HG02678 (cell line): ENCODE measurements at regions not wholly inside any gene's neighbourhood (a gene's known extent, or its start where the extent isn't known, plus 50 kb on each side); places are given as distances from the start of the nearest gene placed in this dataset.
"Not testable (repeated sequence)": the region's sequence is repeated elsewhere in the genome, so short reads cannot be mapped to it uniquely, and the experiment has no call there.

ENCODE experiments used
- ATAC-seq: cut with Tn5 transposase; IDR thresholded peaks from one replicate; pipeline ENCODE4 v1.9.1; 2021; ENCODE audit warnings: mild to moderate bottlenecking, moderate library complexity; ENCODE audit not compliant: unreplicated experiment

DNA sequence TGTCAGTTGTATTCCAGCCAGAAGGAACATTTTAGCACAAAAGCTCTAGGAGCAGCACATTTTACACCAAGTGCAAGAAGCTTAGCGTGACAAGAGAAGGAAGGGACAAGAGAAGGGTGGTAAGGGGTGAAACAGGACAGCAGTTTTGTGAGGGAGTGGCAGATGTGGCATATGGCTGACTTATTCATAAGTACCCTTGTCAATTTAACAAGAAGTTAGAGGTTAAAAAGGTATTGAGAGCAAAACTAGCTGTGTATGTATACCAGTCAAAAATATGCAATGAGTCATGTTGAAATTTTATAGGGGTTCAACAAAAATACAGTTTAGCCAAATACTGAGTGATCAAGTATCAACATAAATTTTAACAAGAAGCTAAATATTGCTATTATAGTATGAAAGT is 561.5 kb upstream of the POT1 start:
- no peak for ATAC-seq

DNA sequence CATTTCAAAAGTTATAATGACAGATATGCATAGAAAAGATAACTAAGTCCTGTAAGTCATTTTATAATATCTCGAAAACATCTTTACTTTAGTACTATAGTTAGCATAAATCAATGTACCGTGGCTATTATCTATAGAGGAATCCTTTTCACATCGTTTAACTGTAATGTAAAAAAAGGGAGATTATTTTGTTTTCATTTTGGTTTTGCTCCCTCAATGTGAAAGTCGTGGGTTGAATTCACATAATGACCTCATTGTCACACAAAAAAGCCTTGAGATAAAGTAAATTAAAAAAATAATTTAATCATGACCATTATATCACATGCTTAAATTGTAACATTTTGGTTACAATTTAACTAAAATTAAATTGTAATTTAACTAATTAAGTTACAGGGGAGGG is 560.5 kb upstream of the POT1 start:
- no peak for ATAC-seq

DNA sequence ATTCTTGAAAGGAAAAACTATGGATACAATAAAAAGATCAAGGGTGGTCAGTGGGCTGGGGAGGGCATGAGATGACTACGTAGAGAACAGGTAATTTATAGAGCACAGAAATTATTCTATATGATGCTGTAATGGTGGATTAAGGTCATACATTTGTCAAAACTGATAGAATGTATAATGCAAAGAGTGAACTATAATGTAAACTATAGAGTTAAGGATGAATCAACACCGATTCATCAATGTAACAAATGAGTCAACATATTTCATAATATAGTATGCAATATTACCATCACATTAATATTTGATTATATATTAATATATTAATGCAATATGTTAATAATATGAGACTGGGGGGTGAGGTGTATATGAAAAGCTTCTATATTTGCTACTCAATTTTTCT is 555.6 kb upstream of the POT1 start:
- no peak for ATAC-seq

DNA sequence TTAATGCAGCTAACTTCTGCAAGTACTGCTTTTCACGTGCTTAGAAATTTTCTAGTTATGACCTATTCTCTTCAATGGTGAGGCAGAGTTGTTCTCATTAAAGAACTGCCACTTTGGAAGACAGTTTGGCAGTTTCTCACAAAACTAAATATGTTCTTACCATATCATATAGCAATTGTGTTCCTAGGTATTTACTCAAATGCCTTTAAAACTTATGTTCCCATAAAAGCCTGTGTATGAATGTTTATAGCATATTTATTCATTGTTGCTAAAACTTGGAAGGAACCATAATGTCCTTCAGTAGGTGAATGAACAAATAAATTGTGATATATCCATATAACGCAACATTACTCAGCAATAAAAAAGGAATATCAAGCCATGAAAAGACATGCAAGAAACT is 555.1 kb upstream of the POT1 start:
- no peak for ATAC-seq

DNA sequence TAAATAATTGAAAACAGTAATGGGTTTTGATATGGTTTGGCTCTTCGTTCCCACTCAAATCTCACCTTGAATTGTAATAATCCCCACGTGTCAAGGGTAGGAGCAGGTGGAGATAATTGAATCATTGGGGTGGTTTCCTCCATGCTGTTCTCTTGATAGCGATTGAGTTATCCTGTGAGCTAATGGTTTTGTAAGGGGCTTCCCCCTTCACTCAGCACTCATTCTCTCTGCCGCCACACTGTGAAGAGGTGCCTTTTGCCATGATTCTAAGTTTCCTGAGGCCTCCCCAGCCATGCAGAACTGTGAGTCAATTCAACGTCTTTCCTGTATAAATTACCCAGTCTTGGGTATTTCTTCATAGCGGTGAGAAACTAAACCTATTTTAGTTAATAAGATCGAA is 551.7 kb upstream of the POT1 start:
- no peak for ATAC-seq

DNA sequence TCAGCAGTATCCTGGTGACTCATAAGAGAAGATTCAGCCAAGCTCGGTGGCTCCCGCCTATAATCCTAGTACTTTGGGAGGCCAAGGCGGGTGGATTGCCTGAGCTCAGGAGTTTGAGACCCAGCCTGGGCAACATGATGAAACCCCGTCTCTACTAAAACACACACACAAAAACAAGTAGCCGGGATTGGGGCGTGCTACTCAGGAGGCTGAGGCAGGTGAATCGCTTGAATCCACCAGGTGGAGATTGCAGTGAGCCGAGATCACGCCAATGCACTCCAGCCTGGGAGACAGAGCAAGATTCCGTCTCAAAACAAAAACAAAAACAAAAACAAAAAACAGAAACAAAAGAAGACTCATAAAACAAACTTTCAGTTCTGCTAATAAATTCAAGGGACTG is 551.1 kb upstream of the POT1 start:
- ATAC-seq: no peak

DNA sequence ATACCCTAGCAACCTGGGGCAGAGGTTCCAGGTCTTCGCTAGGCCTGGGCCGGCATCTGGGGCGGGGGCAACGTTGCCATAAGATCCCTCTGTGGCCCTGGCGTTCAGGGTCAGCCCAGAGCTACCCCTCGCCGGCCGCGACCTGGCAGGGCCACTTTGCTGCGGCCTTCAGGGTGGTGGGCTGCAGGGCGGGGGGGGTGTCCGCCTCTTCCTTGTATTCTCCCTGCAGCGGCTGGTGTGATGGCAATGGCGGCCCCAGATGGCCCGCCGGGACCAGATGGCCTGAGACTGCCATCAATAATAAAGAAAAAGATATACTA is 539.2 kb upstream of the POT1 start:
- no peak for ATAC-seq

DNA sequence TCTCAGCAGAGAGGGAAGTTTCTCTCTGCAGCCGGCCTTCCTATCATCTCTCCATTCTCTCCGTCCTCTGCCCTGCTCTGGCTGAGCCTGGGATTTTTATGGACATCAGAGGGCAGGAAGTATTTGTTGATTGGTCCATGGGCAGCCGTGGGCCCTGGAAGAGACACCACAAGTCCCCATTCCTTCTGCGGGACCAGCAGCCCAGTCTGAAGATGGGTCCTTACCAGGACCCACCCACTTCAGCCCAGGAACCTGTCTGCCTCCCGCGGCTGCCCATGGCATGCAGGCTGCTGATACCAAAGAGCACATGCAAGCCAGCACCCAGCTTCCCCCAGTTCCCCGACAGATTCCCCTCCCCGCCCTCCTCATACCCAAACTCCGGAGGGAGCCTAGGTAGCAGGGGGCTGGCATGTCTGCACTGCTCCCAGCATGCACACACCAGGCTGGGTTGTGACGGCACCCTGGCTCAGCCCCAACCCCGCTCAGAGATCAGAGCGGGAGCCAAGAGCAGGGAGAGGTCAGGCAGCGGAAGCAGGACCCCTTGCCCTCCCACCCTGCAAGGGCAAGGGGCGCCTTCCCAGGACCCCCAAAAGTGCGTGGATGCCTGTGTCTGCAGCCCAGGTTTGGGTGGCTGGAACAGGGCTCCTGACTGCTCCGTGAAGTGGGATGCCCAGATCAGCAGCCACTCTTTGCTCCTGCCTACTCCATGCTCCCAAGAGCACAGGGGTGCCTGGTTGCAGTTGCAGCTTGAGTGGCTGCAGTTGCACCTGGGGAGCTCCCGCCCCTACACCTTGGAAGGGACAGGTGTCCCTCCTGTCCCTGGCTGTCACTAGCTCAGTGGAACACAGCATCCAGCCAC is 538.6 kb upstream of the POT1 start:
- ATAC-seq: no peak

DNA sequence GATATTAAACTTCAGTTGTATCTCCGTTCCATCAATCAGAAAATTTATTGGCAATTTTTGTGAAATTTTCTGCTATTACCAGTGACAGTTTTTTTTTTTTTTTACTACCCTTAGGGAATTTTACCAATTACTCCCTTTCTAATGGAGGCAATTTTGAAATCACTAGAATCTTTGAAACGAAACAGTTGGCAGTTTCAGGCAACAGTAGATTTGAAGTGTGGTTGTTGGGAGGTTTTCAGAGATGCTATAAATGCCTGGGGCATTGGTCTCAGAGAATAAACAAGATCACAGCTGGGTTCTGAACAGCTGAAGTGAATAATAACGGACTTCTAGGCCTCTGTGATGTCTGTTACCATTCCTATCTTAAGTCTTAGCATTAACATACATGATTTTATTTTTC is 535.9 kb upstream of the POT1 start:
- no peak for ATAC-seq

DNA sequence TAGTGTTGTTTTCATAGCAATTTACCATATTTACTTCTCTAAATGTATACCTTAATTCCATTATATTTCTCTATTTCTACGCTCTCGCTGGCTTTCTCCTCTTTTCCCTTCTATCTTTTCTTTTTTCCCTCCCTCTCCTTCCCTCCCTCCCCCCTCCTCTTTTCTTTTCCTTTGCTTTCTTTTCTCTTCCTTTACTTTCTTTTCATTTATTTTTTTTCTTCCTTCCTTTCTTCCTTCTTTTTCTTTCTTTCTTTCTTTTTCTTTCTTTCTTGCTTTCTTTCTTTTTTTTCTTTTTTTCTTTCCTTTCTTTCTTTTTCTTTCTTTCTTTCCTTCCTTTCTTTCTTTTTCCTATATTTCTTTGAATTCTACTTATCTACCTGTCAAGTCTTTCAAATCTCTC is 533.0 kb upstream of the POT1 start:
- ATAC-seq: no peak

DNA sequence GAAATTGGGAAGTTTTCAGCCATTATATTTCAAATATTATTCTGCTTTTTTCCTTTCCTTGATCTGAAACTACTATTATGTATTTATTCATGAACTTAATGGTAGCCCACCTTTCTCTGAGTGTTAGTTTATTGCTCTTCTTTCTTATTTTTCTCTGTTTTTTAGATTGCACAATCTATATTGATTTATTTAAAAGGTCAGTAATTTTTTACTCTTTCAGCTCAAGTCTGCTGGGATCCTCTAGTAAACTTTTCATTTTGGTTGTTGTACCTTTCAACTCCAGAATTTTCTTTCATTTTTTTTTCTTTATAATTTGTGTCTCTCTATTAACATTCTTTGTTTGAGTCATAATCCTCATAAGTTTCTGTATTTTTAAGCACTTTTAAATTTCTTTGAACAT is 529.4 kb upstream of the POT1 start:
- ATAC-seq: no peak

DNA sequence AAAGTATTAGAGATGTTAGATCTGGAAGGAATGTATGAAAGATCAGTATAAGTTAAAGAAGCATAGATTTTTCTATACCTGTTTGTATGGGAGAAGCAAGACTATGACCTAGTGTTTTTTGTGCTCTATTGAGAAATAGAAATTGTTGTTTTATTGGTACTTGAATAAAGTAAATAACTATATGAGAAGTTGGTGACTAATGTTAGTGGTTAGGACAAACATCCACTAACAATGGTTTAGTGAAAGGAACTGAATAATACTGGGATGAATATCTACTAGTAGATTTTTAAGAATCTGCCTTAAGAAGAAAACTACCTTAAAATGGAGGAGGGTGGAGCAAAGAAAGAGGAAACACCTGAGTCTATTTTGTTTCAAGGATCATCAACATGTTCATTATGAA is 521.1 kb upstream of the POT1 start:
- no peak for ATAC-seq

DNA sequence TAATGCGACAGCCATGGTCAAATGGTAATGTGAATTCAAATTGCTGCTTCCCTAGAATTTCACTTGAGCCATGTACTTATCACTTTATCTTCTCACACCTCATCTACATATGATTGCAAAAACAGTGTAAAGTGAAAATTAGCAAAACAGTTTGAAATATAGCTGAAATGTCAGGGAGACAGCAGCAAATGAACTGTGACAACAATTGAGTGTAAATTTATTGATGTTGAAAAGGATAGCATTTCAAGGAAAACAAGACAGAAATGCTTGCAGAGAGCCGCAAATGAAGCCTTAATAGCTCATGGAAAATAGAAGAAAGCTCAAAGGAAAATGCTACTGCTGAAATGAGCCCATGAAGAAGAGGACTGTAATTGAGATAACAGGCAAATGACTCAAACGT is 516.2 kb upstream of the POT1 start:
- ATAC-seq: no peak

DNA sequence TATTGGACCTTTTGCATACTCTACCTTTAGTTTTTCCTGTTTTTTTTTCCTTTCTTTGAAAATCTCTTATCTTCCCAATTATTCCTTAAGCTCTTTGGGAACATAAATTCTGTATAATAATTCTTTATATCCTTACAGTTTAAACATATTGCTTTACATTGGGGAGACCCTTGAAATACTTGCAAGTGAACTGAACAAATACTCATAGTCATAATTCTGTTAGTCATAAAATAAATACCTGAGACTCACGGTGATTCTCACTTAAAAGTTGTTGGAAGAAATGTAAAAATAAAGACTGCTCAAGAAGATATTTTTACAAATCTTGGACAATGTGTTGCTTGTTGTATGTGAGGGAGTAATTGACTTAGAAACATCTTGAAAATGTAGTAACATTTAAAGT is 515.2 kb upstream of the POT1 start:
- no peak for ATAC-seq

DNA sequence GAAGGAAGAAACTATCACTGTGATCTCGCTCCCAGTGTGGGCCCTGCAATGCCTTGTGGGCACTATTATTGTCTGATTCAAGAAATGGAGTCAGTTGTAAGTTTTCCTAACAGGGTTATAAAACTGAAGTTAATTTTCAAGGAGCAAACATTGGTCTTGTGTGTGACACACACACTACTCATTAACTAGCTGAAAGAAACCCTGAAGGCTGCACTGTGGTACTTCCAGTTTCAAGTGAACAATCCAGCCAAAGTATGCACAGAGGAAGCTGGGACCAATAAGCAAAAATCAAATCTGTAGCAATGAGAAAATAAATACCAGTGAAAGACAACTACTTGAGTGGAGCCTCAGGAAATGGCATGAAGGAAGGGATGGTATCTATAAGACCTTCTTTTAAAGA is 506.6 kb upstream of the POT1 start:
- ATAC-seq: no peak

DNA sequence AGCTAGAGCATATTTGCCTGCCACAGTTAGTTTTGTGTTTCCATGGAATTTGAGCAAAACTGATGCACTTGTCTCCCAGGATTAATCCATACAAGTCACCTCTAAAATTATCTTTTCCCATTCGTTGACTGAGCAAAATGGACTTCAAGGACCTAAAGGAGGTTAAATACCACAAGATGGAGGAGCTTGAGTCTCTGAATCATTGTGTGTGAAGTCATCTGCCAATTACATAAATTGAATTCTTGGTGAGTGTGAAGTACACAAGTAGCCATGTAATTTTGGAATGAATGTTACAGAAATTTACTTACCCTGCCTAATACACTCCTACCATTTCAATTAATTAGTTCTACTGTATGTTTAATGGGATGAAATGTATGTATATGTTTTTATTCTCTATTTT is 501.7 kb upstream of the POT1 start:
- no peak for ATAC-seq

DNA sequence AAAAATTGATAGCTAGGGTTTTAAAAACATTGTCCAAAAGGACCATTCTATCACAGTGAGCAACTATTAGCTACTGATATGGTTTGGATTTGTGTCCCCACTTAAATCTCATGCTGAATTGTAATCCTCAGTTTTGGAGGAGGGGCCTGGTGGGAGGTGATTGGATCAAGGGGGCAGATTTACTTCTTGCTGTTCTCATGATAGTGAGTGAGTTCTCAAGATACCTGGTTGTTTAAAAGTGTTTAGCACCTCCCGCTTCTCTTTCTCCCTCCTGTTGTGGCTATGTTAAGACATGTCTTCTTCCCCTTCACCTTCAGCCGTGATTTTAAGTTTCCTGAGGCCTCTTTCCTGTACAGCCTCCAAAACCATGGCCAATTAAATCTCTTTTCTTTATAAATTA is 500.4 kb upstream of the POT1 start:
- ATAC-seq: no peak

DNA sequence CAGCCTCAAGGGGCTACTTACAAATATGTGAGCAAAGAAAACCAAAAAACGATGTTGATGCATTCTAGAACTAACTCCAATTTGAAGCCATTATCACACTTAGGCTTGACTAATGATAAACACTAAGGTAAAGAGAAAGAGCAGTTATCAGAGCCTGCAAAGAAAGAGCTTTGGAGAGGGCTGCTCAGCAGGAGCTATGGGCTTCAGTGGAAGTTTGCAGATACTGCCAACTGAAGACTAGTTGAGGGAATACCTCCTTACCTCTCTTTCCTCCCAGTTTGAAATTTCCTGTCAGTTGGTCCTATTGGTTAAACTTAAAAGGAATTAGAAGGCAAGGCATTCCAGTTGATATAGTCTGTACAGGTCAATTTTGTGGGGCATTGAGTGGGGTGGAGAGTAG is 498.1 kb upstream of the POT1 start:
- no peak for ATAC-seq

DNA sequence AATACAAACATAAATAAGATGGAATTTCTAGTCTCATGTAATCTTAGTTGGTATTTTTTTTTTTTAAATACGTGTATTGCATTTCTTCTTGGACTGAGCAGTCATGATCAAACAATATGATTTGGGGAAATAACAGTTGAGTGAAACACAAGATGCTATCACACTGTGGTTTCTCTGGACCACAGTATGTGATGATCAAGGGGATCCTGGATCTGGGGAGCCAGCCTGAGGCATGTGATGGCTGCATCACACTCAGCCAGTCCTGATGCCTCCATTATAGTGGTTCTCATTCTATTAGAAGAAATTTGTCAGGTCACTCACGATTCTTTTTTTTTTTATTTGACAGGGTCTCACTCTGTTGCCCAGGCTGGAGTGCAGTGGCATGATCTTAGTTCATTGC is 495.9 kb upstream of the POT1 start:
- no peak for ATAC-seq

DNA sequence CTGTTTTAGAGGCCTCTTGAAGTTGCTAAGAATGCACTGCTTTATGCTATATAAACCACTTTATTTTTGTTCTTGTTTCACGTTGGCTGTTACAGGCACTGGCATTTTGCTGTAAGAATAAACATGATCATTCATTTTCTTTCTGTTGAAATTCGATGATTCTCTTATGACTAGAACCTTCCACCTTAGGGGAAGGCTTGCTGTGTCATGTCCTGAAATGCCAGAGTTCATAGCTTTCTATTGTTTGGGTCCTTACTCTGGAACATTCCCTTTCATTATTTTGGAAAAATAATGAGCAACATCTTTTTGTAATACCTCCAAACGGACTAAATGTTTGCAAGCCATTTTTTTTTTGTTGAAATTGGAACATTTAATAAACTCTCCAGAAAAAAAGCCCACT is 495.1 kb upstream of the POT1 start:
- ATAC-seq: no peak

DNA sequence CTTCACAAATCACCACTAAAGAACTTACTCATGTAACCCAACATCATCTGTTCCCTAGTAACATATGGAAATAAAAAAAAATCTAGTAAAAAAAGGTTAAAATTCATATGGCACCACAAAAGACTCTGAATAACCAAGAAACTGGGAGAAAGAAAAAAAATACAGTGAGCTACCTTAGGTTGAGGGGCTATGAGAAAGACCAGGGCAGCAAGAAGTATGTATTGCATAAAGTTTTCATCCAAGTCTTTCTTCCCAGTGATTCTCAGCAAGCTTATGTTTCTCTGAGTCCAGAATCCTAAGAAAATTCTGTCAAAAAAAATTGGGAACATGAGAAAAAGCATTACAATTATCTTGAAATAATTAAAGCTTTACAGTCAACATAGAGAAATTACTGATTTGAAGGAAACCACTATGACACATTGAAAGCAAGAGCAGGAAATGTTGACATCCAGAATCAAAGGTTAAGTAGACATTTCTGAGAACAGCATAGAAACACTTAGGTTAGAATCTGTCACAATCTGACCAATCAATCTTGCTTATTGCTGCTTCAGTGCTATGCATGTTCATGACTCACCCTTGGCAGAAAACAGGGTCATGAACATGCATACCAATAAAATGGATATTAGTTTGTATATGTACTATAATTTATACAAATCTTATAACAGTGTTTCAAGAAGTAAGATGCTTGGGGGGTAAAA is 494.0 kb upstream of the POT1 start:
- no peak for ATAC-seq

DNA sequence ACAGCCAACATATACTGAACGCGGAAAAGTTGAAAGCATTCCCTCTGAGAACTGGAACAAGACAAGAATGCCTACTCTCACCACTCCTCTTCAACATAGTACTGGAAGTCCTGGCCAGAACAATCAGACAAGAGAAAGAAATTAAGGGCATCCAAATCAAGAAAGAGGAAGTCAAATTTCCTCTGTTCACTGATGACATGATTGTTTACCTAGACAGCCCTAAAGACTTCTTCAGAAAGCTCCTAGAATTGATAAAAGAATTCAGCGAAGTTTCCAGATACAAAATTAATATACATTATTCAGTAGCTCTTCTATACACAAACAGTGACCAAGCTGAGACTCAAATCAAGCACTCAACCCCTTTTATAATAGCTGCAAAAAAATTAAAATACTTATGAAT is 491.8 kb upstream of the POT1 start:
- not testable (repeated sequence) for ATAC-seq
